NCI-H1092 treated with DMSO at 0.1 percent for 48 hours (cell line): ENCODE measurements at regions not wholly inside any gene's neighbourhood (a gene's known extent, or its start where the extent isn't known, plus 50 kb on each side); places are given as distances from the start of the nearest gene placed in this dataset.
A peak's percentile ranks its signal among the peaks of the same experiment; 100 is the strongest.
"Not testable (repeated sequence)": the region's sequence is repeated elsewhere in the genome, so short reads cannot be mapped to it uniquely, and the experiment has no call there.

ENCODE experiments used
- DNase-seq: peaks from one replicate; lab custom pipeline; 2025; lab: John Stamatoyannopoulos, UW

GRCh38 chr9:29144476-29144875 is 1571.2 kb upstream of the C9orf72 start:
- no peak for DNase-seq

DNA sequence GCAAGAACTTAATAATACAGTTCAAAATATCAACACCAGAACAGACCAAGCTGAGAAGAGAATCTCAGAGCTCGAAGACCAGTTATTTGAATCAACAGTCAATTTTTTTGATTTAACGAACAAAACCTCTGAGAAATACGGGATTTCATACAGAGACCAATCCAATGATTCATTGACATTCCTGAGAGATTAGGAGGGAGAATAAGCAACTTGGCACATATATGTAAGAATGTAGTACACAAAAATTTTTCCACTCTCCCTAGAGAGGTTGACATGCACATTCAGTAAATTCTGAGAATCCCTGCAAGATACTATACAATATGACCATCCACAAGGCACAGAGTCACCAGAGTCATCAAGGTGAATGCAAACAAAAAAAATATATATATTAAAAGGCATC is 1577.3 kb upstream of the C9orf72 start:
- no peak for DNase-seq

- no peak for DNase-seq
Observed at GRCh38 chr9:29160763-29161353, 1587.6 kb upstream of the C9orf72 start.

- no peak for DNase-seq
Observed at GRCh38 chr9:29174136-29174535, 1600.9 kb upstream of the C9orf72 start.

DNA sequence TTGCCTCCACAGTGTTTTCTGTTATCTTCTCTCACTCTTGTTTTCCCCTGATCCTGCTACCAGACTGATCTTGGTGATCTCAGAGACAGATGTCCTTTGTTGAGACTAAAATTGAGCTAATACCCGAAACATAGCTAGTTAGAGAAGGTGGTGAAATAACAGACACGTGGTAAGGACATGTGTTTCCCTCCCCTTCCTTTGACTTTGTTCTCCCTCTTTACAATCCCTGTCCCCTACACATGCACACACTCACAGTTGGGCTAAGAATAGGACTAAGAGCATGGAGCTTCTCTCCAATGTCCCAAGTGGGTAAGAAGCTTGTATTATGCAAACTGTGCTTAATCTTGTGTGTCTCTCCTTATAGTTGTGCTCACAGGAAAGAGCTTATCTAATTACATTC is 1603.0 kb upstream of the C9orf72 start:
- DNase-seq = no peak

DNA sequence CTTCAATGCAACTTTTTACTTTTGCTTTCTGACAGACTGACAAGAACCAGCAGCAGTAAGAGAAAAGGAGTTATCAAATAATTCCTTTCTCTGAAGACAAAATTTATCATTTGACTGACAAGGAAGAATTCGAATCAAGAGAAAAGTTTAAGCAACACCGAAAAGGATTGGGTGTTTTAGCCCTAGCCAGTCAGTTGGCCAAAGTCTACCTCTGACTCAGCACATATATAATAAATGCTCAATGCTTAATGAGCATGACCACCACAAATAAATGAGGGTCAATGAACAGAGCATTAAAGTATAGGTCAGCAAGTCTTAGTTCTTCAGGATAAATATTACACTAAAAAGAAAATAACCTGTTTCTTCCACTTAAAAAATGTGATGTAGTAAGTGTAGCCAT is 1603.5 kb upstream of the C9orf72 start:
- no peak for DNase-seq

DNA sequence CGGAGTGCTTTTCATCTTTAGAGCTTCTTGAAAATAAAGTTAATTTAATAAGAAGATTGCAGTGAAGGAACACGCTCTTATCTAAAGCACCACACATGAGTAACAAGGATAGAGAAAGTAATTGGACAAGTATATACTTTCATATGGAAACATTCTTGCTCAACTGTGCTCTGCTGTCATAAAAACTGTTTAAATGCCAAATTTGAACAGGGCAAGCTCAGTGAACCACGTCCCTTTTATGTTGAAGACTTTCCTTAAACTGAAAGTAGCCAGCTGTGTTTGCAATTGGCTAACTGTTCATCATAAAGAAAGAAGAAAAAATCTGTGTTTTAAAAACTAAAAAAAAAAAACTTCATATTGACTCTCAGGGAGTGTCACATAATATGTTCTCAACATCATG is 1610.7 kb upstream of the C9orf72 start:
- DNase-seq = no peak

DNA sequence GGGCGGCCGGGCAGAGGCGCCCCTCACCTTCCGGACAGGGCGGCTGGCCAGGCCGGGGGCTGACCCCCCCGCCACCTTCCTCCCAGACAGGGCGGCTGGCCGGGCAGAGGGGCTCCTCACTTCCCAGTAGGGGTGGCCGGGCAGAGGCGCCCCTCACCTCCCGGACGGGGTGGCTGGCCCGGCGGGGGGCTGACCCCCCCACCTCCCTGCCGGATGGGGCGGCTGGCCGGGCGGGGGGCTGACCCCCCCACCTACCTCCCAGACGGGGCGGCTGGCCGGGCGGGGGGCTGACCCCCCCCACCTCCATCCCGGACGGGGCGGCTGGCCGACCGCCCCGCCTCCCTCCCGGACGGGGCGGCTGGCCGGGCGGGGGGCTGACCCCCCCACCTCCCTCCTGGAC is 1615.5 kb upstream of the C9orf72 start:
- DNase-seq = not testable (repeated sequence)

DNA sequence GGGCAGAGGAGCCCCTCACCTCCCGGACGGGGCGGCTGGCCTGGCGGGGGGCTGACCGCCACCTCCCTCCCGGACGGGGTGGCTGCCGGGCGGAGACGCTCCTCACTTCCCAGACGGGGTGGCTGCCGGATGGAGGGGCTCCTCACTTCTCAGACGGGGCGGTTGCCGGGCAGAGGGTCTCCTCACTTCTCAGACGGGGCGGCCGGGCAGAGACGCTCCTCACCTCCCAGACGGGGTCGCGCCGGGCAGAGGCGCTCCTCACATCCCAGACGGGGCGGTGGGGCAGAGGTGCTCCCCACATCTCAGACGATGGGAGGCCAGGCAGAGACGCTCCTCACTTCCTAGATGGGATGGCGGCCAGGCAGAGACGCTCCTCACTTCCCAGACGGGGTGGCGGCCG is 1615.9 kb upstream of the C9orf72 start:
- not testable (repeated sequence) for DNase-seq

DNA sequence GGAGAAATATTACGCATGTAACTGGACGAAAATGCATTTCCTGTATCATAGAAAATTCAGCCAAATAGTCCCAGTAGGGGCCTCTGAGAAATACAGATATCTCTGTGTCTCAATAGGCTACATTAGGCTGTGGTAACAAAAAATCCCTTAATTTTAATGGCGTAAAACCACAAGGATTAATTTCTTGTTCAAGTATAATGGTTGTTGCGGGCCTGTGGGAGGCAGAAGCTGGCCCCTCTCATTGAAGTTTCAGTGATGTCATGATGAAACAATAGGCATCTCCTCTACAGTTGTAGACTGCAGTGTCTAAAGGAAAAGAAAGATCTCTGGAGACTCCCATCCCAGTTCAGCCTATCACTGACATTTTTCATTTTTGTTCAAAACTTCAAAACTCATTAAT is 1625.6 kb upstream of the C9orf72 start:
- no peak for DNase-seq

DNA sequence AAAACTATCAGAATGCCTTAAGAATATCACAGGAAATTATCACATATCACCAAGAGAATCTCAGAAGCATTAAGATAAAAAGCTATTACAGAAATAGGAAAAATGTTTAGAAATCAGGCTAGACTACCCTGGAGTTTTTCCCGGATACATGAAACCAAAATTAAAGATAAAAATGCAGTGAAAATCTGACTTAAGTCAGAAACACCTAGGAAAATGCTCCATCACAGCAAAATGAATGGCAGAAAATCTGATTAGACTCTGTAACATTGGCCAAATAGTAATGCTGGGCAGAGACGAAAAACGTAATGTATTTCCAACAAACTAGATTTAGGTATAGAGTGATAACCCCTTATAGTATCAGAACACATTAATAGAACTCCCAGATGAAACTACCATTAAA is 1626.7 kb upstream of the C9orf72 start:
- no peak for DNase-seq

DNA sequence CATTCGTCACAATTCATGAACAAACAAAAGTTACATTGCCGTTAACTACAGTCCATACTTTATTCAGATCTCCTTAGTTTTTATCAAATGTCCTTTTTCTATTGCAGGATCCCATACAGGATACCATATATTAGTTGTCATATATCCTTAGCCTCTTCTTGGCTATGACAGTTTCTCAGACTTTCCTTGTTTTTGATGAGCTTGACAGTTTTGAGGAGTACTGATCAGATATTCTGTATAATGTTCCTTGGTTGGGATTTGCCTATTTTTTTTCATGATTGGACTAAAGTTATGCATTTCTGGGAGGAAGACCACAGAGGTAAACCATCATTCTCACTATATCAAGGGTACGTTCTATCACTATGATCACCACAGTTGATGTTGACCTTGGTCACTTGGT is 1627.4 kb upstream of the C9orf72 start:
- DNase-seq = no peak

DNA sequence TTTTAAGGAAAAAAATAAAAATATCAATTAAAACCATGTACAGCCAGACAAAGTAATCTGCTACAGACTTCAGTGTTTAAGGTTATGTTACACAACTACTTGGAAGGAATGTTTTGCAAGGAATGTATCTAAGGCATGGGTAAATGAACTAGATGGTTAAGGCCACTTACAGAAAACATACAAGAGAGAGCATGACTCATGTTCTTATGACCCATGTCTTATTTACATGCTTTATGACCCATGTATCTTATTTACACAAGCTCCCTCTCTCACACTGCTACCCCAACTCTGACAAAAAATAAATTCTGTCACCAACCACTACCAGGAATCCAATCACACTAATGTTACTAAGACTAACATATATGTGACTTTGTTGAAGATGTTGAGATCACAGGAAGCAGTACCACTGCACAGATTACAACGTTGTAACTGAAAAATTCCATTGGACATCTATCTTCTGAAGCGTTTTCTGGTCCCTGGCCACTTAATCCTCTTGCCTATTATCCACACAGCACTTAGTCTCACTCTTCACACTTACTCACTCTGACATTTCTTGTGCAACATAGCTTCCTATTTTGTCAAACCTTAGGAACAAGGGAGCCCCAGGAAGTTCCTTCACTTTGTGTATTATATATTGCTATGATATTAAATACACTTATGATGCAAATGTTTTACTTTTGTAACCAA is 1630.1 kb upstream of the C9orf72 start:
- no peak for DNase-seq

GRCh38 chr9:29208670-29209069 is 1635.4 kb upstream of the C9orf72 start:
- peak; percentile 31 for DNase-seq

- no peak for DNase-seq
Observed at GRCh38 chr9:29209748-29210291, 1636.5 kb upstream of the C9orf72 start.

- DNase-seq = peak; percentile 60
Observed at GRCh38 chr9:29211003-29211579, 1637.8 kb upstream of the C9orf72 start.

DNA sequence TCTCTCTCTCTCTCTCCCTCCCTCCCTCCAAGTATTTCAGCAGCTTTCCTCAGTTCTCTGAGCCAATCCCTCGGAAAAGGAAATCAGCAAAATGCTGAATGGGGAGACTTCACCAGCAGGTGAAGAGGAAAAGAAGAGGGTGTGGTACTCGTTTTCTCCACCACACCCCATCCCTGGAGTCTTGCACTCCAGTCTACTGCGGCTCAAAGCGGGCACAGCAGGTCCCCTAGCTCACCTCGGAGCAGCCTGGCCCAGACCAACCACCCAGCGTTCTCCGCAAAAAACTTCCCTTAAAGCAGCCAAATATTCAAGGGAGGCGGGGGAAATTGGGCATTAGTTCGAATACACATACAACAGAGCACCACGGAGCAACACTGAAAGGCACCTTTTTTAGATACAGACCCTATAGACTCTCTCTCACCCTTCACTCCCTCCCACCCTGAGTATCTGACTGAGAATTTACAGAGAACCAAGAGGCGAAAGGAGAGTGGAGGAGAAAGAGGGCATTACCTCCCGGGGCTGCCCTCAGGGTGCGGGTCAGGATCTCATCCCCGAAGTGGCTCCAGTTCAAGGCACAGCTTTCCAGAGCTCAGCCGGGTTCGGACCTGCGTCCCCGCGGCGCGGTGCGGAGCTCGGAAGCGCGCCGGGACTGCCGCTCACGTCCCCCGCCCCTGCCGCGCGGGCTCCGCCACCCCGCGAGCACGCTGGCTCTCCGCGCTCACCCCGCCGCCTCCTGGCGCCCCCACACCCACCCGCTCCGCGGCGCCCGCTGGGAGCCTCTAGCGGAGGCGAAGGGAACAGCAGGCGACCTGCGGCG is 1638.5 kb upstream of the C9orf72 start:
- peak; percentile 73 for DNase-seq

DNA sequence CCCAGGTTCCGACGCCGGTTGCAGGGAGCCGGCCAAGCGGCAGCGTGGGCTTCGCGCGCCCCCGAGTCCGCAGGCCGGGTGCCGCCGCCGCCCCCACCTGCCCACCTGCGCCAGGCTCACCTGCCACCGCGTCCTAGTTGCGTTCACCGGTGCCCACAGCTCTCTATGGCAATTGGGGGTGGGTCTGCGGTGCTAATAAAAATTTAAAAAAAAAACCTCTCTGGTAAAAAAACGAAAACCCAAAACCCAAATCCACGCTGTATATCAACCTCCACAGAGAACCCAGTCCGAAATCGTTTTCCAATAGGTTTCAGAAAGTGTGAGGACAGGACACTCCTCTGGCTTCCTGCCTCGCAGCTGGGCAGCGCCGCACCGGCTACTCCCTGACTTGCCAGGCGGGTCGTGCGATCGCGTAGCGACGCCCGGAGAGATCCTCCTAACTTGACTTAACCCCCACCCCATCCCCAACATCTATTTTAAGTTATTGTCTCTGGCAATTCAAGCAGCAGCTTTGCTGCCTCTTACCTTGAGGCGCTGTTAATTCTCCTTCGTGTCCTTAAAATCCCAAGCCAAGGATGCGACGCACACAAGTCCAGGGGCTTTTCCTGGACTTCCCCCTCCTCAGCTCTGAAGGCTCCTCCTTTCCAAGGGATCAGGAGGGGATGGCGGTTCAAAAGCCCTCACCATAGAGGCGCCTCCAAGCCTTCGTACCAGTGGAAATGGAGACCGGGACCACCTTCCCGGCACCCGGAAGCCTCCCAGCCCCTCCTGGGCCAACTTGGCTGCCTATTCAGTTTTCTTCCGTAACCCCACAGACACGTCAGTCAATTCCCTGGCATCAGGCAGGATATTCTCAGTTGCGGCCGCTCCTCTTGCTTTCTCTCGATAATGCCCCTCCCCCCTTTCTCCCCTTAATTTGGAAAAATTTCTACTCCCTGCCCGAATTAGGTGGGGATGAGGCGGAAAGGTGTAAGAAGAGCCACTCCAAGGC is 1639.4 kb upstream of the C9orf72 start:
- peak; percentile 56 for DNase-seq

- peak; percentile 77 for DNase-seq
Observed at GRCh38 chr9:29213417-29214153, 1640.3 kb upstream of the C9orf72 start, which contains the start of gene LINGO2. TSS of gene LINGO2 (minus strand) at chr9:29213601.

- peak; percentile 81 for DNase-seq
Observed at GRCh38 chr9:29214154-29214689, 1640.9 kb upstream of the C9orf72 start.
